A549 (cell line): ENCODE measurements at regions not wholly inside any gene's neighbourhood (a gene's known extent, or its start where the extent isn't known, plus 50 kb on each side); places are given as distances from the start of the nearest gene placed in this dataset.

Source experiments
- HOXA7 ChIP-seq: fragments of 250-450 bp; sonication (Bioruptor Pico); IDR thresholded peaks from 2 replicates; pipeline ENCODE4 v1.5.0; 2020; ENCODE audit warnings: mild to moderate bottlenecking, moderate library complexity
- KDM5A ChIP-seq: fragments of 200-600 bp; sonication (generic); IDR thresholded peaks from 2 replicates; pipeline ENCODE4 v1.6.1; 2016; ENCODE audit warnings: antibody characterized with exemption, mild to moderate bottlenecking
- POLR2A ChIP-seq: IDR thresholded peaks from 2 replicates; pipeline ENCODE4 v1.6.1; 2012; ENCODE audit warnings: mild to moderate bottlenecking, low read length
- RFX5 ChIP-seq: fragments of 450-650 bp; IDR thresholded peaks from 2 replicates; pipeline ENCODE4 v1.7.1; 2014; ENCODE audit warnings: antibody characterized with exemption, mild to moderate bottlenecking, moderate library complexity
- TF ChIP-seq, protein P1 (sequence below): IDR thresholded peaks from 2 replicates; pipeline ENCODE4 v1.6.1; 2012

DNA sequence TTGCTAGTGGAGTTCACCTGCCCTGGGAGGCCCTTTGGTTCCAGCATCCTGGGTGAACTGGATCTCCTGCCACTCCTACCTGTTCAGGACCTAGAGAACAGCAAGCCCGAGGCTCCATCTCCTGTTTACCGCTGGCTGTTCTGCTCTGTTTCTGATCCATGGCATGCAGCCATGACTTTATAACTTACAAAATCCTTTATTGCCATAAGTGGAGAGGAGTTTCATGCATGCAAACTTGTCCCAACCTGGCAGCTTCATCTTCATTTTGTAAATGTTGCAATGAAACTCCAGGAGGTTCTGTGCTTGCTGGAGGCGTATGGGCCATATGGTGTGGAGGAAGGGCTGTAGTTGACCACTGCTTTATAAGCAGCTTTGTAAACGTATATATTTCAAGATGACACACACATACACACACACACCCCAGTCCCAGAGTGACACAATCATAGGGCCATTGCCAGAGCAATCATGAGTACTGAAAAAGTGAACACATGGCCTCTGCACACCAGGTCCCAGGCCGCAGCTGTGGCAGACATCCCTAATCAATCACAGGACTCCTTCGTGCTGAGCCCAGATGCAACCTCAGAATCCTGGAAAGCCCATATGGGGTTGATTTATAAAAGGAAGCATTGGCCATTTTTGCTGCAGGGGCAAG is 69.0 kb downstream of the UBIAD1 start:
- TF ChIP-seq POLR2A (no peak), HOXA7 (no peak), RFX5 (no peak), KDM5A (no peak)
- TF ChIP-seq, protein P1, sequence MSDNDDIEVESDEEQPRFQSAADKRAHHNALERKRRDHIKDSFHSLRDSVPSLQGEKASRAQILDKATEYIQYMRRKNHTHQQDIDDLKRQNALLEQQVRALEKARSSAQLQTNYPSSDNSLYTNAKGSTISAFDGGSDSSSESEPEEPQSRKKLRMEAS, result no peak
